ENCODE measurements at regions not wholly inside any gene's neighbourhood (a gene's known extent, or its start where the extent isn't known, plus 50 kb on each side); places are given as distances from the start of the nearest gene placed in this dataset.

GRCh38 chr17:54324813-54325212 is 502.1 kb downstream of the KIF2B start:
- Histone ChIP-seq H3K23me2 (ENCODE audit: low read depth, low read length) (no peaks in the 10 kb centered on the region), H3K79me1 (ENCODE audit: low read depth, low read length) (no peaks in the 10 kb centered on the region), H2BK12ac (ENCODE audit: low read depth, low read length) (no peak overlapping the region), H2AK5ac (ENCODE audit: low read depth, low read length) (no peak overlapping the region), H3K56ac (replicated peaks; ENCODE audit: insufficient read length, low read depth, low read length) (no peak overlapping the region), H2BK15ac (ENCODE audit: low read length) (no peak overlapping the region), H3K36me3 (ENCODE audit: control insufficient read depth in 2 of 4, insufficient read depth in 4 of 4, low read length in 3 of 4) (0 out of 8 replicates have a peak, but pooled peaks cover 0 to 2% (median 0%) of the 10 kb centered on the region in 4 experiments), H3K23ac (ENCODE audit: insufficient read length) (no peak overlapping the region), H2AFZ (ENCODE audit: low read length) (no peak overlapping the region), H4K20me1 (replicated peaks in 1 of 2; ENCODE audit: control insufficient read depth in 1 of 2, insufficient read depth in 2 of 2, low read length in 2 of 2) (no peaks in the 10 kb centered on the region), H3K4me2 (ENCODE audit: insufficient read depth in 1 of 2, low read depth in 2 of 2, low read length in 2 of 2) (no peak overlapping the region), H3K79me2 (ENCODE audit: control insufficient read depth in 1 of 2, insufficient read depth in 2 of 2, low read length in 2 of 2) (no peaks in the 10 kb centered on the region), H4K5ac (ENCODE audit: insufficient read length, low read depth, low read length) (no peak overlapping the region), H3K27me3 (replicated peaks in 1 of 4; ENCODE audit: control insufficient read depth in 3 of 4, extremely low read depth in 1 of 4, insufficient read depth in 3 of 4, low read length in 3 of 4) (no peaks in the 10 kb centered on the region), H3K9ac (replicated peaks in 1 of 4; ENCODE audit: extremely low read depth in 1 of 4, low read depth in 3 of 4, low read length in 3 of 4) (no peak overlapping the region), H3K4ac (replicated peaks; ENCODE audit: insufficient read length, low read depth, low read length) (no peak overlapping the region), H3K14ac (ENCODE audit: insufficient read length) (no peak overlapping the region), H3K4me1 (replicated peaks in 1 of 4; ENCODE audit: control insufficient read depth in 3 of 4, insufficient read depth in 4 of 4, low read length in 3 of 4) (peaks cover 0 to 3% (median 0%) of the 10 kb centered on the region in 4 experiments; a peak in 1 of 7 replicates), H2BK5ac (ENCODE audit: low read depth, low read length) (no peak overlapping the region), H3K4me3 (ENCODE audit: extremely low read depth in 1 of 4, insufficient read depth in 2 of 4, low read depth in 3 of 4, low read length in 4 of 4) (no peak overlapping the region), H2BK120ac (replicated peaks; ENCODE audit: low read depth, low read length) (no peak overlapping the region), H2BK20ac (ENCODE audit: low read length) (no peak overlapping the region), H4K91ac (replicated peaks; ENCODE audit: insufficient read length, low read length) (no peak overlapping the region), H3K27ac (ENCODE audit: low read depth, low read length) (no peak overlapping the region), H3K9me3 (ENCODE audit: insufficient read depth in 2 of 2, low read depth in 1 of 2, low read length in 1 of 2) (peaks cover 5 to 12% of the 10 kb centered on the region in 2 experiments; a peak in 3 of 4 replicates), H4K8ac (ENCODE audit: extremely low read depth, insufficient read depth, low read length) (no peak overlapping the region), H3K18ac (ENCODE audit: extremely low read depth, low read length) (no peak overlapping the region)
- WGBS, 2 experiments (ENCODE audit: extremely low coverage in 1 of 2, insufficient coverage in 1 of 2, insufficient read length in 1 of 2, insufficient replicate concordance in 2 of 2, low coverage in 1 of 2, low lambda C conversion rate in 2 of 2, missing lambda C conversion rate in 1 of 2): 84% methylated on average over 1 of the region's 1 CpG; no CpG with 5 or more reads in 1 of the 2 experiments
- POLR2A ChIA-PET (ENCODE audit: partially characterized antibody): no interaction called here
- DNase-seq (ENCODE audit: low read depth in 1 of 2, low spot score in 2 of 2) (no peak), FAIRE-seq (no peak)
- CTCF ChIA-PET (ENCODE audit: partially characterized antibody): no interaction called here
- no peak for TF ChIP-seq MAFK (IDR thresholded peaks at IDR 0.05; ENCODE audit: low read depth, low read length)
- no peak for TF ChIP-seq SRF (IDR thresholded peaks at IDR 0.05; ENCODE audit: low read depth, low read length)
- TF ChIP-seq CTCF (IDR thresholded peaks at IDR 0.05; ENCODE audit: control extremely low read depth in 1 of 3, insufficient read depth in 1 of 3, low read depth in 1 of 3, low read length in 3 of 3): no peak
- no peak for TF ChIP-seq BRCA1 (IDR thresholded peaks at IDR 0.05; ENCODE audit: low read depth, low read length)
- no peak for TF ChIP-seq SAP30 (IDR thresholded peaks at IDR 0.05; ENCODE audit: insufficient read depth, insufficient replicate concordance, low read length)
- no peak for TF ChIP-seq TCF12 (IDR thresholded peaks at IDR 0.05; ENCODE audit: low read depth, low read length)
- no peak for TF ChIP-seq KDM5A (IDR thresholded peaks at IDR 0.05; ENCODE audit: low read length)
- TF ChIP-seq ZNF274 (IDR thresholded peaks at IDR 0.05; ENCODE audit: borderline replicate concordance, extremely low read depth, low read length): no peak
- TF ChIP-seq PHF8 (conservative IDR thresholded peaks at IDR 0.05; ENCODE audit: low read depth, low read length): no peak
- no peak for TF ChIP-seq SIX5 (IDR thresholded peaks at IDR 0.05; ENCODE audit: low read depth, low read length)
- no peak for TF ChIP-seq HDAC2 (IDR thresholded peaks at IDR 0.05; ENCODE audit: borderline replicate concordance in 1 of 2, low read depth in 2 of 2, low read length in 2 of 2)
- no peak for TF ChIP-seq JUND (IDR thresholded peaks at IDR 0.05; ENCODE audit: low read length)
